ENCODE measurements at regions not wholly inside any gene's neighbourhood (a gene's known extent, or its start where the extent isn't known, plus 50 kb on each side); places are given as distances from the start of the nearest gene placed in this dataset.

DNA sequence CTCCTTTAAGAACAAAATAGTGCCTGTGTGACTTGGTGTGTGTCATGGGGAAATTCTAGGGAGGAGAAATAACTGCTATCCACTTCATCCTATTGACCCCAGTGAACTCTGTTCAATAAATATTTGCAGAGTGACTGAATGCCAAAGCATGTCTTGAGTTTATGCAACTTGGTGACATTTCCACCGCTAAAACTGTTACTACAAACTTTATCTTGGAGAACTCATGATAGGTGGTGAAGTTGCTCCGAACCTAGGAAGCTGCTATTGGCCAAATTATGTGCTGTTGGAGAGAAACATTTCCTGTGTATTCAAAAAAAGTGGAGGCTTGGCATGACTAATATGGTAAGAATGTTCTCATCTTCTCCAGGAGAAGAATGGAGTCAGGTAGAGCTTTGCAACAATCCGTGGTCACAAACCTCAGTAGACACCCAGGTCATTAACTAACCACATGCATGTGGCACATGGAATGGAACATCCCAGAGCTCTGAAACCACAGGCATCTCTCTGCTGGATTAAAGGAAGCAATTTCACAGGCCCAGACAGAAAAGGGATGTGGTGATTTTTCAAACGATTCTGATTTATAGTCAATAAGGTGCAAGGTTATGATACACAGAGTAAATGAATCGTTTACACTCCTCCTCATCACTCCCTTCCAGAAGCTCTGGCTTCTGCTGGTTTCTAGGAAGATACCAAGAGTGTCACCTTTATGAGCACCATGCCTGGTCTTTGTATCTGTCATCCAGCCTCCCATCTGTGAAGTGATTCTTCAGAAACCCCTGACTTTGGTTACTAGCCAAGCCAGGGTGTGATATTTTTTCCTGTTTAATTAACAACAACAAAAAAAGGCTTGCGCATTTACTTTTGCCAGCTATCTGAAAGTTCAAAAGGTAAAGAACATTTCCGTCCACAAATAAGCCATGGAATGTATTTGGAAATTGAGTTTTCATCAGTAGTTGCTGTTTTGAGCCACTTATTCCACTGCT, 361.1 kb downstream of the TGFB2 start (continued):
- TF ChIP-seq, protein P1, sequence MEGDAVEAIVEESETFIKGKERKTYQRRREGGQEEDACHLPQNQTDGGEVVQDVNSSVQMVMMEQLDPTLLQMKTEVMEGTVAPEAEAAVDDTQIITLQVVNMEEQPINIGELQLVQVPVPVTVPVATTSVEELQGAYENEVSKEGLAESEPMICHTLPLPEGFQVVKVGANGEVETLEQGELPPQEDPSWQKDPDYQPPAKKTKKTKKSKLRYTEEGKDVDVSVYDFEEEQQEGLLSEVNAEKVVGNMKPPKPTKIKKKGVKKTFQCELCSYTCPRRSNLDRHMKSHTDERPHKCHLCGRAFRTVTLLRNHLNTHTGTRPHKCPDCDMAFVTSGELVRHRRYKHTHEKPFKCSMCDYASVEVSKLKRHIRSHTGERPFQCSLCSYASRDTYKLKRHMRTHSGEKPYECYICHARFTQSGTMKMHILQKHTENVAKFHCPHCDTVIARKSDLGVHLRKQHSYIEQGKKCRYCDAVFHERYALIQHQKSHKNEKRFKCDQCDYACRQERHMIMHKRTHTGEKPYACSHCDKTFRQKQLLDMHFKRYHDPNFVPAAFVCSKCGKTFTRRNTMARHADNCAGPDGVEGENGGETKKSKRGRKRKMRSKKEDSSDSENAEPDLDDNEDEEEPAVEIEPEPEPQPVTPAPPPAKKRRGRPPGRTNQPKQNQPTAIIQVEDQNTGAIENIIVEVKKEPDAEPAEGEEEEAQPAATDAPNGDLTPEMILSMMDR (IDR thresholded peaks at IDR 0.05 in 2 of 3, conservative IDR thresholded peaks at IDR 0.05 in 1 of 3; ENCODE audit: control insufficient read depth in 2 of 3, extremely low read depth in 1 of 3, insufficient read depth in 1 of 3, low read depth in 3 of 3, low read length in 3 of 3) = no peak
- TF ChIP-seq, protein P2, sequence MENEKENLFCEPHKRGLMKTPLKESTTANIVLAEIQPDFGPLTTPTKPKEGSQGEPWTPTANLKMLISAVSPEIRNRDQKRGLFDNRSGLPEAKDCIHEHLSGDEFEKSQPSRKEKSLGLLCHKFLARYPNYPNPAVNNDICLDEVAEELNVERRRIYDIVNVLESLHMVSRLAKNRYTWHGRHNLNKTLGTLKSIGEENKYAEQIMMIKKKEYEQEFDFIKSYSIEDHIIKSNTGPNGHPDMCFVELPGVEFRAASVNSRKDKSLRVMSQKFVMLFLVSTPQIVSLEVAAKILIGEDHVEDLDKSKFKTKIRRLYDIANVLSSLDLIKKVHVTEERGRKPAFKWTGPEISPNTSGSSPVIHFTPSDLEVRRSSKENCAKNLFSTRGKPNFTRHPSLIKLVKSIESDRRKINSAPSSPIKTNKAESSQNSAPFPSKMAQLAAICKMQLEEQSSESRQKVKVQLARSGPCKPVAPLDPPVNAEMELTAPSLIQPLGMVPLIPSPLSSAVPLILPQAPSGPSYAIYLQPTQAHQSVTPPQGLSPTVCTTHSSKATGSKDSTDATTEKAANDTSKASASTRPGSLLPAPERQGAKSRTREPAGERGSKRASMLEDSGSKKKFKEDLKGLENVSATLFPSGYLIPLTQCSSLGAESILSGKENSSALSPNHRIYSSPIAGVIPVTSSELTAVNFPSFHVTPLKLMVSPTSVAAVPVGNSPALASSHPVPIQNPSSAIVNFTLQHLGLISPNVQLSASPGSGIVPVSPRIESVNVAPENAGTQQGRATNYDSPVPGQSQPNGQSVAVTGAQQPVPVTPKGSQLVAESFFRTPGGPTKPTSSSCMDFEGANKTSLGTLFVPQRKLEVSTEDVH (IDR thresholded peaks at IDR 0.05; ENCODE audit: low read depth, partially characterized antibody) = no peak
- TF ChIP-seq POLR2AphosphoS2 (IDR thresholded peaks at IDR 0.05; ENCODE audit: low read depth, low read length) (no peak), KDM1A (IDR thresholded peaks at IDR 0.05; ENCODE audit: borderline replicate concordance) (no peak), SIX5 (IDR thresholded peaks at IDR 0.05; ENCODE audit: low read depth, low read length, severe bottlenecking) (no peak), POU2F2 (IDR thresholded peaks at IDR 0.05; ENCODE audit: borderline replicate concordance, low read depth, low read length) (no peak), RBBP5 (conservative IDR thresholded peaks at IDR 0.05) (no peak), ZNF24 (IDR thresholded peaks at IDR 0.05) (no peak), BHLHE40 (IDR thresholded peaks at IDR 0.05; ENCODE audit: borderline replicate concordance in 1 of 2, low read depth in 2 of 2, low read length in 1 of 2) (no peak), CHD2 (IDR thresholded peaks at IDR 0.05; ENCODE audit: borderline replicate concordance, low read depth, low read length) (no peak)
- TF ChIP-seq, protein P3, sequence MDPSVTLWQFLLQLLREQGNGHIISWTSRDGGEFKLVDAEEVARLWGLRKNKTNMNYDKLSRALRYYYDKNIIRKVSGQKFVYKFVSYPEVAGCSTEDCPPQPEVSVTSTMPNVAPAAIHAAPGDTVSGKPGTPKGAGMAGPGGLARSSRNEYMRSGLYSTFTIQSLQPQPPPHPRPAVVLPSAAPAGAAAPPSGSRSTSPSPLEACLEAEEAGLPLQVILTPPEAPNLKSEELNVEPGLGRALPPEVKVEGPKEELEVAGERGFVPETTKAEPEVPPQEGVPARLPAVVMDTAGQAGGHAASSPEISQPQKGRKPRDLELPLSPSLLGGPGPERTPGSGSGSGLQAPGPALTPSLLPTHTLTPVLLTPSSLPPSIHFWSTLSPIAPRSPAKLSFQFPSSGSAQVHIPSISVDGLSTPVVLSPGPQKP (IDR thresholded peaks at IDR 0.05; ENCODE audit: low read depth, low read length) = no peak

Measured in GM12878 (cell line).